Activated naive CD4-positive, alpha-beta T cell treated with anti-CD3 and anti-CD28 coated beads, Interleukin-2, amount 50 U/mL, for 72 hours (primary cell): ENCODE measurements at regions not wholly inside any gene's neighbourhood (a gene's known extent, or its start where the extent isn't known, plus 50 kb on each side); places are given as distances from the start of the nearest gene placed in this dataset.
"Not testable (repeated sequence)": the region's sequence is repeated elsewhere in the genome, so short reads cannot be mapped to it uniquely, and the experiment has no call there.

Source experiments
- ATAC-seq, 2 donors: fragments of 150-1000 bp; cut with Tn5 transposase; 2 replicates each; pipeline ENCODE4 v1.10.0; 2021; ENCODE audit warnings: mild to moderate bottlenecking in 2 of 2, moderate library complexity in 2 of 2
- DNase-seq, 2 donors: peaks; one replicate each; pipeline ENCODE4 v3.0.0; 2021 to 2022; ENCODE audit warnings: low spot score in 2 of 2
- H3K27ac Mint-ChIP-seq, 2 donors: one replicate each; pipeline ENCODE4 v1.8.0; 2022; ENCODE audit warnings: mild to moderate bottlenecking in 2 of 2, mixed read lengths in 2 of 2
- H3K36me3 Mint-ChIP-seq, 2 donors: one replicate each; pipeline ENCODE4 v1.8.0; 2022; ENCODE audit warnings: mixed read lengths in 2 of 2
- H3K9me3 Mint-ChIP-seq, 2 donors: one replicate each; pipeline ENCODE4 v1.8.0; 2022; ENCODE audit warnings: mixed read lengths in 2 of 2

DNA sequence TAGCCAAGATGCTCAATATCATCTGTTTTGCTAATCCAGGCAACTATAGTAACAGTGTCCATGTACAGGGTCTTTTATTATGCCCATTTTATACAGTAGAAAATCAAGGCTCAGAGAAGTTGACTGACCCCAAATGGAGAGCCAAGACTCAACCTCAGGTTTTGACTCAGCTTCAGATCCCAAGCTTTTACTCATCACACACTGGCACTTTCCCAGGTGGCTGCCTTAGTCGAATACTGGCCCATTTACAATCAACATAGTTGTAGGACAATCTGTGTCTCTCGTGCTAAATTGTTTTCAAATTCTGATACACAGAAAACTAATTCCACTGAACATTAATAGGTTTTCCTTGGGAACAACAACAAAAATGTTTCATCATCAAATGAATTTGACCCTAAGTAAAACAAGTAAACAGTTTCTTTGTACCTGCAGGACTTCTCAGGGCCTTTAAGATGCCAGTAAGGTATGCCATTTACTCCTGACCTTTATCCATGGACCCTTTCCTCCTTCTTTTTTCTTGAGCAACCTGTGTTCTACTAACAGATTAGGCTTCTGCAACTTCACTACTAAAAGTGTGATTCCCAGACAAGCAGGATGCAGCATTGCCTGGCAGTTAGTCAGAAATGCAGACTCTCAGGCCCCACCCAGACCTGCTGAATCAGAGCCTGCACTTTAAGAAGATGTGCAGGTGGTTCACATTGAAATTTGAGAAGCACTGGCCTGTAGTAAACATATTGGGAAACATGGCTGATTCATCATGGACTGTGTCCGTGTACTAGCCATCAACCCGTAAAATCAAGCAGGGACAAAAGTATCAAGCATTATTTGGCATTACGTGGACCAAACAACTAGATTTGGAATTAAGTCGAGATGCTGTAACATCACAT, 128.8 kb downstream of the RRAGC start:
- Mint-ChIP-seq H3K36me3 (no peaks in the 10 kb centered on the region), H3K27ac (no peak overlapping the region), H3K9me3 (no peaks in the 10 kb centered on the region)
- DNase-seq (no peak), ATAC-seq (no peak)

GRCh38 chr1:38728585-38728908, 131.0 kb downstream of the RRAGC start:
- no peak for DNase-seq
- H3K36me3 Mint-ChIP-seq: no peaks in the 10 kb centered on the region
- H3K9me3 Mint-ChIP-seq: no peaks in the 10 kb centered on the region
- ATAC-seq: no peak
- H3K27ac Mint-ChIP-seq: no peak overlapping the region

GRCh38 chr1:38727684-38728584, 131.6 kb downstream of the RRAGC start:
- DNase-seq (no peak), ATAC-seq (peak in 1 of 2 donors; percentile 64)
- Mint-ChIP-seq H3K36me3 (no peaks in the 10 kb centered on the region), H3K27ac (no peak overlapping the region), H3K9me3 (no peaks in the 10 kb centered on the region)

DNA sequence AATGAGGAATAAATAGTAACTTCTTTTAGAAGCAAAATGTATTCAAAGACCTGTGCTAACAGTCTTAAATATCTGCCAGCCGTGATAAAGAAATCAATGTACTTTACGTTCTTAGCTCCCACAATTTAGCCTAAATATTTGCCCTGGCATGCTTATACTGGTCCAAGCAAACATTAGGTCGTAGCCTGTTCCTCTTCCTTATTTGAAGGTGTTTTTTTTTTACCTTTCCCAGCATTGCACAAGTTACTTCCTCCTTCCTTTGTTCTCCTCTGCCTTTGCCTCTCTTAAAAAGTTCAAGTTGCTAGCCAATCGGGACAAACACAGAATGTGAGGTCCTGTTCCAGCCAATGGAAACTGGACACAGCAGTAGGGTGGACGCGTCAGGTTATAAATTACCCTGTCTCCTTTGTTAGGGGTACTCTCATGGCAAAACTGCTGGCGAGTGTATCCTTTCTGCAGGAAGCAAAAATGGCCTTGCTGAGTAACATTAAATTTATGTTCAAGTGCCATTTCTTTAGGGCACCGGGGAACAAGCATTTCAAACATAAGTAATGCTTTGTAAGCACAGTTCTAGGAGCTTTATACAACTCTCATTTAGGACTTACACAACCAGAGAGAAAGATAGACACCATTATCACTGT, 134.1 kb downstream of the RRAGC start:
- H3K9me3 Mint-ChIP-seq, DNase-seq, H3K36me3 Mint-ChIP-seq, H3K27ac Mint-ChIP-seq, ATAC-seq: not testable (repeated sequence)

DNA sequence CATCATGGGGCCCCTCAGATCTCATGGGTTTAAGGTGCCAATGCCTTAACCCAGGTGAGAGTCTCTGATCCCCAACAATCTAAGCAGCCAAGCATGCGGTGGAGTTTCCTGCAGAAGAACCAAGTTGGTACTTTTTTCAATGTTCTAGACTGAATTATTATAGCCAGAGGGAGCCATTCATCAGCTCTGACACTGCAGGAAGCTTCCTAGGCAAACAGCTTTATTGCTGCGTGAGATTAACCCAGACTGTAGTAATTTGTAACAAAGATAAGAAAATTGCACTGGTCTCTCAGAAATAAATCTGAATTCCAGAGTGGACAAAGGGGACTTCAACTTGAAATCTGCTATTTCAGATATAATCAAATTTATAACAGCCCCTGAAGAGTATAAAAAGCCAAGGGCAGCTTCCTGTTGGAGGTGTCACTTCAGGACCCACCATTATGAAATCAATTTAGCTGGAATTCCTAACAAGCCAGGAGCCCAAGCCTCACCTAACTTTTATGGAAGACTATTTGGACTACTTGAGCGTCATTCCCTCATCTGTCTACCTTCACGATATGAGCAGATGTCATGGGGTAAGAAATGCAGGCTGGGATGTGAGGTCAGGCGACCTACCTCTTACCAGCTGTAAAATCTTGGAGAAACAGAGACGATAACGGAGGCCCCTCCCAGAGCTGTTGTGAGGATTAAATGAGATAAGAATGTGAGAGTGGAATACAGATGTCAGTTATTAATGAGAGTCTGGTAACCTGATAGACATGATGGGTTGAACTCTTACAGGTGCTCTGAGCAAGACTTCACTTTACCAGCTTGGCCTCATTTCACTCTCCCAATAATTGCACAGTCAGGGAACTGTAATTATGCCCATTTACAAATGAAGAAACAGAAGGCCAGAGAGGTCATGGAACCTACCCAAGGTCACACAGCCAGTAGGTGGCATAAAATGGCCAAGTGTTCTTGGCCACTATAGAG, 135.1 kb downstream of the RRAGC start:
- Mint-ChIP-seq H3K27ac (no peak overlapping the region), H3K9me3 (no peaks in the 10 kb centered on the region)
- ATAC-seq: no peak

GRCh38 chr1:38721816-38722215, 137.8 kb downstream of the RRAGC start:
- H3K27ac Mint-ChIP-seq: no peak overlapping the region
- no peak for DNase-seq
- H3K9me3 Mint-ChIP-seq: no peaks in the 10 kb centered on the region
- no peak for ATAC-seq
- no peaks in the 10 kb centered on the region for H3K36me3 Mint-ChIP-seq

More for the DNA sequence above, 135.1 kb downstream of the RRAGC start:
- DNase-seq: no peak
- H3K36me3 Mint-ChIP-seq: no peaks in the 10 kb centered on the region

- no peak for DNase-seq
- Mint-ChIP-seq H3K27ac (no peak overlapping the region), H3K36me3 (no peaks in the 10 kb centered on the region), H3K9me3 (no peaks in the 10 kb centered on the region)
- no peak for ATAC-seq
Measured at GRCh38 chr1:38719880-38720279, 139.7 kb downstream of the RRAGC start.

GRCh38 chr1:38718031-38718430, 141.5 kb downstream of the RRAGC start:
- ATAC-seq (no peak), DNase-seq (no peak)
- Mint-ChIP-seq H3K27ac (no peak overlapping the region), H3K9me3 (no peaks in the 10 kb centered on the region), H3K36me3 (no peaks in the 10 kb centered on the region)

DNA sequence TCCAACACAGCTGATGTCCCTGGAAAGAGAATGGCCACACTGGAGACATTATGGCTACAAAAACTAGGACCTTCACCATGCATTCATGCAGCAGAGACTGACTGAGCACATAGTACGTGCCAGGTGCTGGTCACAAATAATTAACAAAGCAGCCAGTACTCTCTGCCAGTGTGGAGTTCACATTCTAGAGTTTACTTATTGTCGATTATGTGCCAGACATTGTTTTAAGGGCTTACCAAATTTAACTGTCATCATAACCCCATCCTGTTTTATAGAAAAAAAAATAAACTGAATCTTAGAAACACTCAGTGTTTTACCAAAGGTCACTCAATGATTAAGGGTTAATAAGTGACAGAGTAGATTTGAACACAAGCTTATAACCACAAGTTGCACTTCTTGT, 143.3 kb downstream of the RRAGC start:
- ATAC-seq: no peak

DNA sequence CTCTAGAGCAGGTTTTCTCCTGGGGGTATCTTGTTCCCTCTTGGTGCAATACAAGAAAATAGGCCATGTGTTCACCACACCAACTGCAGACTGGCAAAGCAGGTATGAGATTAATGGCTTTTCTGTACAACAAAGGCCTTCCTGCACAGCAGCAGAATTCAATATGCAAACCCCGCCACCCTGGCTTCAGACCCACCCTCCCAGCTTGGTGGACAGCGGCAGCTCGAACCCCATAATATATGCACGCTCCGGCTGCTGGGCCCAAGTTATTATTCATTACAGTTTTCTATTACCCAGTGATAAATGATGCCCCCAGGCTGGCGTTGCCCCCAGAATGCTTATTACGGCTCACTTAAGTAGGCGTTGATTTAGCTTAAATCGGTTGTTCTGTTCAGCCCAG, 144.2 kb downstream of the RRAGC start:
- no peak overlapping the region for H3K27ac Mint-ChIP-seq

More for the DNA sequence above, 143.3 kb downstream of the RRAGC start:
- Mint-ChIP-seq H3K9me3 (no peaks in the 10 kb centered on the region), H3K36me3 (no peaks in the 10 kb centered on the region), H3K27ac (no peak overlapping the region)
- DNase-seq: no peak

DNA sequence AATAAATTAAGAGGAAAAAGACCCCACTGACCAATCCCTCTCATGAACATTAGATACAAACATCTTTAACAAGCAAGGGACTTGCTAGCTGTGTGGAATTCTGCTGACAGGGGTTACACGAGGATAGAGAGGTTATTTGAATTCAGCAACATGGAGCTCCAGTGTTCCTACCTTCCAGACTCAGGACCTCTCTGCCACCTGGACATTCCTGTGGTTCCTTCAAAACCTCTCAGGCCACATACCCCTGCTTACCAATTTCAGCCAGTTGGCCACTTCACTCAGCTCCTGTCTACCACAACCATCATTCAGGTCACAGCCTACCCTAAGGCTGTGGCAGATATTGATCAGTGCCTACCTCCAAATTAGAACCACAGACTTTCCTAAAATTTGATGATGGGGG, 147.5 kb downstream of the RRAGC start:
- Mint-ChIP-seq H3K36me3 (no peaks in the 10 kb centered on the region), H3K9me3 (peaks cover 4 to 9% of the 10 kb centered on the region in 2 donors), H3K27ac (no peak overlapping the region)
- no peak for ATAC-seq
- DNase-seq: no peak

More for the DNA sequence above, 144.2 kb downstream of the RRAGC start:
- Mint-ChIP-seq H3K36me3 (no peaks in the 10 kb centered on the region), H3K9me3 (peaks cover 2% of the 10 kb centered on the region in 2 donors)
- DNase-seq (no peak), ATAC-seq (no peak)

DNA sequence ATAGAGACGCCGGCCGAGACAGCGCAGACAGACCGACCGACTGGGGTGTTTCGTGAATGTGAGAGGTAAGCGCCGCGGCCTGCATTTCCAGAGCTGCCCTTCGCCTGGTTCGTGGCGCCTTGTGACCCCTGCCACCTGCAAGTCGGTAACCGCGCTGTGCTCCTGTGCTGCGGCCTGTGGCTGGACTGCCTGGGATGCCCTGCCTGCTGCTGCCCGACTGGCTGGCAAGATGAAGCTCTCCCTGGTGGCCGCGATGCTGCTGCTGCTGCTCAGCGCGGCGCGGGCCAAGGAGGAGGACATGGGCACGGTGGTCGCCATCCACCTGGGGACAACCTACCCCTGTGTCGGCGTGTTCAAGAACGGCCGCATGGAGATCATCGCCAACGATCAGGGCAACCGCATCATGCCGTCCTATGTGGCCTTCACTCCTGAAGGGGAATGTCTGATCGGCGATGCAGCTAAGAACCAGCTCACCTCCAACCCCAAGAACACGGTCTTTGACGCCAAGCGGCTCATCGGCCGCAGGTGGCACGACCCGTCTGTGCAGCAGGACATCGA, 150.8 kb downstream of the RRAGC start:
- DNase-seq (no peak), ATAC-seq (no peak)
- no peak overlapping the region for H3K27ac Mint-ChIP-seq
- peaks cover 15 to 26% of the 10 kb centered on the region in 2 donors for H3K9me3 Mint-ChIP-seq
- H3K36me3 Mint-ChIP-seq: peaks cover 13 to 24% of the 10 kb centered on the region in 2 donors

DNA sequence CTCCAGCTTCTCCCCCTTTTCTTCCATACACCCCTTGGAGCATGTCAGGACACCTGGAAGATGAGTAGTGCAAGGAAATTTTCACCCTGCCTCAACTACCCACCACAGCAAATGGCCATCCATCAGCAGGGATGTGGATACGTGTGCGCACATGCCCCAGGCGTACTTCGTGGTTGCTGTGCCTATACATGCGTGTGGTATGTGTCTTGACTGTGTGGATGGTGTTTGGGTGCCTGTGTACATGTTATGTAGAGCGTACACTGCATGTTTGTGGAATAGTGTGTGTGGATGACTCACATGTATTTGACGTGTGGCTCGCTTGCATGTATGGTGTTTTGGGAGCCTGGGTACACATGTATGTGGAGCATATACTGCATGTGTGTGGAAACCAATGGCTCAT, 158.5 kb downstream of the RRAGC start:
- H3K27ac Mint-ChIP-seq: no peak overlapping the region
- ATAC-seq (no peak), DNase-seq (no peak)
- peaks cover 7 to 18% of the 10 kb centered on the region in 2 donors for H3K9me3 Mint-ChIP-seq
- peaks cover 14 to 19% of the 10 kb centered on the region in 2 donors for H3K36me3 Mint-ChIP-seq

GRCh38 chr1:38700077-38700470, 159.5 kb downstream of the RRAGC start:
- peaks cover 2 to 11% of the 10 kb centered on the region in 2 donors for H3K9me3 Mint-ChIP-seq
- ATAC-seq: no peak
- peaks cover 9 to 13% of the 10 kb centered on the region in 2 donors for H3K36me3 Mint-ChIP-seq
- no peak for DNase-seq
- H3K27ac Mint-ChIP-seq: no peak overlapping the region

DNA sequence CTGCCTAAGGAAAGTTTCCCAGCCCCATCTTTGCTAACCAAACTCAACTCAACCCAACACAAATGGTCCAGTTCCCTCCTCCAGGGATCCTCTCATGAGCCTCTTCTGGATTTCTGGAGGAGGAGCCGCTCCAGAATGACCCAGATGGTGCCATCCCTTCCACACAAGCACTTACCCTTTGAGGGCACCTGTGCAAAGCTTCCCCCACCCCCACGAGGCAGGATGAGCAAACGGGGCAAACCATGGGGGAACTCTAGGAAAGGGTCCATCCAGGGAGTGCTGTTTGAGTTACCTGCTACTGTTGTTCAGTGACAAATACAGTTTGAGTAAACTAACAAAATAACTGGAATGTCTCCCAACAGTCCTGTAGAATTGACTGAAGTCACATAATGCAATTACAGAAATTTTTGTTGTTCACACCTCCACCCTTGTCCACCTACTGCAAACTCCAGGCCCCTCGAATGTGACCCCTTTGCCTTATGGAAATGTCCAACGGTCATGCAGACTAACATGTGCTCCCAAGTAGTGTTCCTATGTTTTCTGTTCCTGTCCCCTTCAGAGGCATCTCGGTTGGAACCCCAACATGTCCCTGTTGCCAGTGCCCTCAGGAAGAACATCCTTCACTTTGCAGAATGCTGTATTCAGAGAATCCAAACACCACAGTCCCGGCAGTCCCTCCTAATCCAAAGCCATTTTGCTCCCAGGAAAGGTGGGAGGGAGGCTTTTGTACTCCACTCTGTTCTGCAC, 160.1 kb downstream of the RRAGC start:
- H3K36me3 Mint-ChIP-seq: peaks cover 6 to 12% of the 10 kb centered on the region in 2 donors
- DNase-seq (no peak), ATAC-seq (no peak)
- H3K9me3 Mint-ChIP-seq: peaks cover 0 to 9% of the 10 kb centered on the region in 2 donors
- H3K27ac Mint-ChIP-seq: no peak overlapping the region
